Cerebellar nuclear complex (tissue), 1 donor: ENCODE measurements at regions not wholly inside any gene's neighbourhood (a gene's known extent, or its start where the extent isn't known, plus 50 kb on each side); places are given as distances from the start of the nearest gene placed in this dataset.
"Not testable (repeated sequence)": the region's sequence is repeated elsewhere in the genome, so short reads cannot be mapped to it uniquely, and the experiment has no call there.

Source experiments
- DNase-seq, 2 experiments: peaks; one replicate each; lab custom pipeline; 2025; lab: John Stamatoyannopoulos, UW

GRCh38 chr5:104088876-104089778 lies 526.5 kb upstream of the NUDT12 start:
- no peak for DNase-seq

DNA sequence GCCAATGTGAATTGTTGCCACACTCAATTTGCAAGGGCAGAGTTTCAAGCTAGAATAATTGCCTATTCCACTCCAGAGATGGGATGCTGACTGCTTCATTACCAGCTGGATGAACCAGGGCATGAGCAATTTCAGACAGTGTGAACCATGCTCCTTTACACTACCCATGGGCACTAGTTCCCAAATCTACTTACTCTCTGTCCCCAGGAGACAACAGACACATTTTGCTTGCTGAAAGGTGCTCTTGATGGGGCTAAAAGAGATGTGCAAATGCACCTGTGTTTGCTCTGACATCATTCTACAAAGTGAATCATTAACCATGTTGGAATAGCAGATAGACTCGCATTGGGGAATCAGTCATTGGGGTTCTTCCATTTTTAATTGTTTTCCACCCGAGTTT lies 522.3 kb upstream of the NUDT12 start:
- no peak for DNase-seq

- DNase-seq, result no peak
These were observed 520.2 kb upstream of the NUDT12 start for GRCh38 chr5:104082754-104083153.

GRCh38 chr5:104081232-104081631 lies 518.6 kb upstream of the NUDT12 start:
- DNase-seq, result no peak

- DNase-seq, result no peak
These were observed 518.1 kb upstream of the NUDT12 start for GRCh38 chr5:104080646-104081175.

GRCh38 chr5:104079861-104080645 lies 517.5 kb upstream of the NUDT12 start:
- not testable (repeated sequence) for DNase-seq

DNA sequence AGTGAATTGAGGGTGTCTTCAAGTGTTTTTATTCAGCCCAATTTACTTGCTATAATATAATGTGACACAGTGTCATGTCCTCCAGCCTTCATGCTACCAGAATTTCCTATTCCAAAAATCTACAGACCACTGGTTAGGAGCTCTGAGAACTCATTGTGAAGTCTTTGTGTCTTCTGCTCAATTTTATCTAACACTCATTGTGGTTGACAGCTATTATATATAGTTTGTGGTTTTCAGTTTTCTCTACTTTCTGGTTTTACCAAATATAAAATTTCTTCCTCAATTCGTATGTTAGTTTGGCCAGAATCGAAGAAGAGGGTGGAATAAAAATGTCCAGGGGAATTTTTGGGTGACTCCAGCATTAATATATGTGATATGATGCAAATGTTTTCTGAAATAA lies 509.3 kb upstream of the NUDT12 start:
- DNase-seq, result no peak

- no peak for DNase-seq
These were observed 500.2 kb upstream of the NUDT12 start for GRCh38 chr5:104062621-104063377.

DNA sequence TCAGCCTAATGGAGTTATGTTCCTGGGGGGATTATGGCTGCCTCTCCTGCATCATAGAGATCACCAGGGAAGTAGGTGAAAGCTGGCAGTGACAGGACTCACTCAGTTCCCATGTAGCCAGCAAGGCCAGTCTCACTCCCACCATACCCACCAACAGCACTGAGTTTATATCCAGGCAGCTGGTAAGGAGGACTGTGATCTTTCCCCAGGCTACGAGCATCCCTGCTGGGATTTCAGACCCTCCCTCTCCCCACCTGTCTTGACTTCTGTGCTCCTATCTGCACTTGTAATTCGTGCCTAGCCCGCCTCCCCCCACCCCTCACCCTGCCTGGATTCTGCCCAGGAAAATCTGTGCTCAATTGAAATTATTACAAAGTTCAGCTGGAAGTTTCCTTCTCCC lies 499.1 kb upstream of the NUDT12 start:
- no peak for DNase-seq

DNA sequence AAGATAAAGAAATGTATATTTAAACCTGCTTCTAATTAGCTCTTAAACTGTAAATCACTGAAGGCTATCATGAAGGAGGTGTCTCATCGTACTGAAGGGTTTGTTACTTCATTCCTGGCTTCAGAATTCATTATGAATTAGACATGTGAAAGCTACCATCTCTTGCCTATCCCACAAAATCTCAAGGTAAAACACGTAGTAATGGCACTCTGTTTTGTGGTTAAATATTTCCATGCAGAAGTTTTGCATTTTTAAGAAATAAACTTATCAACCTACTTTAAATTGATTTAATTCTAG lies 490.7 kb upstream of the NUDT12 start:
- DNase-seq, result no peak

- DNase-seq, result no peak
These were observed 490.2 kb upstream of the NUDT12 start for GRCh38 chr5:104052558-104053352.

DNA sequence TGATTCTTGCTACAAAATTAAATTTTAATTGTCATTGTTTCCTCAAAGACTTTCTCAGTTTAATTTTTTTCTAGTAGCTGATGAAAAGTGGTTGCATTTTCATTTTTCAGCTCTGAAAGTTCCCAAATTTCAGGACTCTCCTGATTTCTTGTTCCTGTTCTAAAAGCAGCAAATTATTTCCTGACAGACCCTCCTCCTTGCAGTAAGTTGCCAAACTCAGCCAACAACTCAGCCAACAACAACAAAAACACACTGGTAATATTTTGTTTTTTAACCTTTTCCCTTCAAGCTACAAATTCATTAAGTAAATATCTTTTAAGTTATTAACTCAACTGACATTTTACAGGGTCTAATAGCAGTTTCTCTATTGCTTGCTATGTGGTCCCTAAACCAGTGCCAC lies 487.8 kb upstream of the NUDT12 start:
- DNase-seq, result no peak

GRCh38 chr5:104049752-104050151 lies 487.2 kb upstream of the NUDT12 start:
- no peak for DNase-seq

GRCh38 chr5:104048231-104048630 lies 485.6 kb upstream of the NUDT12 start:
- DNase-seq, result no peak

GRCh38 chr5:104045987-104046386 lies 483.4 kb upstream of the NUDT12 start:
- no peak for DNase-seq

DNA sequence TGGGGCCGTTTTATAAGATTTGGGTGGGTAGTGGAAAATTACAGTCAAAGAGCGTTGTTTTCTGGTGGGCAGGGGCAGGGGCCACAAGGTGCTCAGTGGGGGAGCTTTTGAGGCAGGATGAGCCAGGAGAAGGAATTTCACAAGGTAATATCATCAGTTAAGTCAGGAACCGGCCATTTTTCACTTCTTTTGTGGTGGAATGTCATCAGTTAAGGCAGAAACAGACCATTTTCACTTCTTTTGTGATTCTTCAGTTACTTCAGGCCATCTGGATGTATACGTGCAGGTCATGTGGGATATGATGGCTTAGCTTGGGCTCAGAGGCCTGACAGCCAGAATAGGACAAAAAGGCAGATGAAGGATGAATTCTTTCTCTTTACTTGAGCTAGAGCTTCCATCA lies 477.3 kb upstream of the NUDT12 start:
- DNase-seq, result not testable (repeated sequence)

DNA sequence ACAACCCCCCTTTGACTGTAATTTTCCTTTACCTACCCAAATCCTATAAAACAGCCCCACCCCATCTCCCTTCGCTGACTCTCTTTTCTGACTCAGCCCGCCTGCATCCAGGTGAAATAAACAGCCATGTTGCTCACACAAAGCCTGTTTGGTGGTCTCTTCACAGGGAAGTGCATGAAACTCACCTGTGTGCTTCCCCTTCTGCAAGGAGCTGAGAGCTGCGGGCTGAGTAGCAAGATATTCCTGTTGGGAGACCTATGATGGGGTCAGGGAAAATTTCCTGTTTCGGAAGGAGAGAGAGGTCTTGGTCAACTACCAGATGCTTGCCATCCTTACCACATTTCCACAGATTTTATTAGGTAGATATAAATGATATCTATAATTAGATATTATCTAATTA lies 474.5 kb upstream of the NUDT12 start:
- DNase-seq, result not testable (repeated sequence)

DNA sequence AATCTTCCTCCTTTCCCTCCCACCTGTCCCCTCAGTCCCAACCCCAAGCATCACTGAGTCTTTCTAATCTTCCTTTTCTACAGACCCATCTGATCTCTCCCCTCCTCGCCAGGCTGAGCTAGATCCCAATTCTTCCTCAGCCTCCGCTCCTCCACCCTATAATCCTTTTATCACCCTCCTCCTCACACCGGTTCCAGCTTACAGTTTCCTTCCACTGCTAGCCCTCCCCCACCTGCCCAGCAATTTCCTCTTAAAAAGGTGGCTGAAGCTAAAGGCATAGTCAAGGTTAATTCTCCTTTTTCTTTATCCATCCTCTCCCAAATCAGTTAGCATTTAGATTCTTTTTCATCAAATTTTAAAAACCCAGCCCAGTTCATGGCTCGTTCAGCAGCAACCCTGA lies 470.6 kb upstream of the NUDT12 start:
- not testable (repeated sequence) for DNase-seq

- DNase-seq, result no peak
These were observed 461.9 kb upstream of the NUDT12 start for GRCh38 chr5:104024538-104024937.

DNA sequence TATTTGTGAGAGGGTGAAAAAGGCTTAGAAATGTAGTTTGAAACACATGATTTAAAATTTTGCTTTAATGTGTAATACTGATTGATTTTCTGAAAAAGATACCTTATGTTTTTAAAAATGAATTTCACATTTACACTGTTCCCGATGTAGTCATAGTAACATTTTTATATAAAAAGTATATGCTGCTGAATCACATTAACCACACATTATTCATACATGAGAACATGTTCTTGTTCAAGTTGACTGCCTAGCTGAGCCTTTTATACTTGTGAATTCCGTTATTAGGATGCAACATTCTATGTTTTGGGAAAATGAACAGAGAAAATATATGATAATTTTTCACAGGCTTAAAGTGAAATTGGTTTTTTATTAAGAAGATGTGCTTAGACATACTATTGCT lies 461.1 kb upstream of the NUDT12 start:
- no peak for DNase-seq

- DNase-seq, result no peak
These were observed 457.4 kb upstream of the NUDT12 start for GRCh38 chr5:104019956-104020355.

GRCh38 chr5:104018299-104018698 lies 455.7 kb upstream of the NUDT12 start:
- no peak for DNase-seq
